Brain microvascular endothelial cell (primary cell): ENCODE measurements at regions not wholly inside any gene's neighbourhood (a gene's known extent, or its start where the extent isn't known, plus 50 kb on each side); places are given as distances from the start of the nearest gene placed in this dataset.

Source experiments
- DNase-seq: peaks from one replicate; pipeline ENCODE4 v3.0.0-alpha.2; 2020
- H3K27ac ChIP-seq: fragments of 250-450 bp; sonication (Bioruptor Pico); 2 replicates; pipeline ENCODE4 v1.5.1; 2020; ENCODE audit warnings: mild to moderate bottlenecking, moderate library complexity
- H3K27me3 ChIP-seq: fragments of 250-450 bp; sonication (Bioruptor Pico); replicated peaks from 2 replicates; pipeline ENCODE4 v1.5.1; 2020; ENCODE audit warnings: mild to moderate bottlenecking
- H3K36me3 ChIP-seq: fragments of 250-450 bp; sonication (Bioruptor Pico); replicated peaks from 2 replicates; pipeline ENCODE4 v1.5.1; 2020; ENCODE audit warnings: mild to moderate bottlenecking
- H3K4me3 ChIP-seq: 2 replicates; pipeline ENCODE4 v1.5.1; 2011; ENCODE audit warnings: low read depth, mild to moderate bottlenecking, control low read depth, low read length, moderate library complexity
- CTCF ChIP-seq: IDR thresholded peaks from 2 replicates; pipeline ENCODE4 v1.5.1; 2011; ENCODE audit warnings: low read depth, mild to moderate bottlenecking, moderate library complexity, low read length, control low read depth, inconsistent platforms; ENCODE audit errors: missing control alignments
- in situ Hi-C: cut with HindIII; loops from 2 replicates; pipeline ENCODE4 v1.10.0; 2017; ENCODE audit warnings: low sequenced_read_pairs, low pct_ligation_motif_present

GRCh38 chr13:90168953-90169352, 1178.5 kb upstream of the MIR17HG start:
- in situ Hi-C loops = no loop called here
- Histone ChIP-seq H3K4me3 (no peak overlapping the region), H3K27me3 (no peaks in the 10 kb centered on the region), H3K27ac (no peak overlapping the region), H3K36me3 (no peaks in the 10 kb centered on the region)
- no peak for TF ChIP-seq CTCF
- DNase-seq = no peak

GRCh38 chr13:90170208-90170607, 1177.3 kb upstream of the MIR17HG start:
- in situ Hi-C loops = no loop called here
- H3K27ac ChIP-seq = no peak overlapping the region
- H3K36me3 ChIP-seq = no peaks in the 10 kb centered on the region
- H3K4me3 ChIP-seq = no peak overlapping the region
- no peak for TF ChIP-seq CTCF
- no peaks in the 10 kb centered on the region for H3K27me3 ChIP-seq
- DNase-seq = no peak

GRCh38 chr13:90171649-90172048, 1175.8 kb upstream of the MIR17HG start:
- Histone ChIP-seq H3K27me3 (no peaks in the 10 kb centered on the region), H3K27ac (no peak overlapping the region), H3K36me3 (no peaks in the 10 kb centered on the region), H3K4me3 (no peak overlapping the region)
- in situ Hi-C loops = no loop called here
- no peak for DNase-seq
- TF ChIP-seq CTCF = no peak

- Histone ChIP-seq H3K4me3 (no peak overlapping the region), H3K27me3 (no peaks in the 10 kb centered on the region), H3K36me3 (no peaks in the 10 kb centered on the region), H3K27ac (no peak overlapping the region)
- no peak for TF ChIP-seq CTCF
- in situ Hi-C loops = no loop called here
- no peak for DNase-seq
Observed at GRCh38 chr13:90177512-90177911, 1170.0 kb upstream of the MIR17HG start.

- Histone ChIP-seq H3K27ac (no peak overlapping the region), H3K36me3 (no peaks in the 10 kb centered on the region), H3K4me3 (no peak overlapping the region), H3K27me3 (no peaks in the 10 kb centered on the region)
- TF ChIP-seq CTCF = no peak
- in situ Hi-C loops = no loop called here
- DNase-seq = no peak
Observed at GRCh38 chr13:90184355-90184754, 1163.1 kb upstream of the MIR17HG start.

GRCh38 chr13:90185734-90186133, 1161.8 kb upstream of the MIR17HG start:
- TF ChIP-seq CTCF = no peak

More at GRCh38 chr13:90185734-90186133, 1161.8 kb upstream of the MIR17HG start:
- DNase-seq = no peak
- no peak overlapping the region for H3K27ac ChIP-seq
- no peak overlapping the region for H3K4me3 ChIP-seq
- in situ Hi-C loops = no loop called here
- H3K36me3 ChIP-seq = no peaks in the 10 kb centered on the region
- H3K27me3 ChIP-seq = no peaks in the 10 kb centered on the region
